ENCODE measurements at regions not wholly inside any gene's neighbourhood (a gene's known extent, or its start where the extent isn't known, plus 50 kb on each side); places are given as distances from the start of the nearest gene placed in this dataset.
A peak's percentile ranks its signal among the peaks of the same experiment; 100 is the strongest.
"Not testable (repeated sequence)": the region's sequence is repeated elsewhere in the genome, so short reads cannot be mapped to it uniquely, and the experiment has no call there.

DNA sequence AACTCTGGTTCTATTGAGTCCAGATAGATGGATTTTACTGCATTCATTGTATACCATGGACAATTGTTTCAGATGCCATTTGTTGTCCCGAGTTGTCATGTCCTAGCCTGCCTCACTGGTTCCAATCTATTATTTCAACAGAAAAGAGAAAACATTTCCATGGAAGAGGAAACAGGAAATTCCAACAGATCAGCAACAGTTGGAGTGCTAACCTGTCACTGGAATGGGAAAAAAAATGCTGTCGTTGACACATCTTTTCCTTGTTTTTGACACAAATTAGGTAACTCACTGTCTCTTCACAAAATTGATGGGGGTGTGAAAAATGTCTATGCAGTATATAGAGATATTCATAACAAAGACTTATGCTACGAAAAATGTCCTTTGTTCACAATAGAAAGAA is 432.0 kb upstream of the TBL1XR1 start:
- DNase-seq, result no peak

DNA sequence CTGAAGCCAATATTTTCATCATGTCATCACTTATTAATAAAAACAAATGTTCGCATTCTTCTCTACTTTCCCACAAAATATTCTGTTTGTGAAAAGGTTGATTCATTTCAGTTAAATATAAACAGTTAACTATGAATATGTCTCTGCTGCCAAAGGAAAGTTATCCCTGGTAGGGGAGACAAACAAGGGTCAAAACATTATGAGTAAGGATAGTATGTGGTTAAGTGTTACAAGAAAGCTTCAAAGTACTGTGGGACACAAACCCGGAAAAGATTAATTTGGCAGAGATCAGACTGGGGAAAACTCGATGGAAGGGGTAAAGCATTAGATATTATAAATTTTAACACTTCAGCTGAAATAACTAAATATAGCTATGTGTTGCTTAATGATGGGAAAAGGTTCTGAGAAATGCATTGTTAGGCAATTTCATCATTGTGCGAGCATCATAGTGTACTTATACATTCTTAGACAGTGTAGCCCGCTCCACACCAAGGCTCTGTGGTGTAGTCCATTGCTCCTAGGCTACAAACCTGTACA is 436.5 kb upstream of the TBL1XR1 start:
- peak; percentile 87 for DNase-seq

DNA sequence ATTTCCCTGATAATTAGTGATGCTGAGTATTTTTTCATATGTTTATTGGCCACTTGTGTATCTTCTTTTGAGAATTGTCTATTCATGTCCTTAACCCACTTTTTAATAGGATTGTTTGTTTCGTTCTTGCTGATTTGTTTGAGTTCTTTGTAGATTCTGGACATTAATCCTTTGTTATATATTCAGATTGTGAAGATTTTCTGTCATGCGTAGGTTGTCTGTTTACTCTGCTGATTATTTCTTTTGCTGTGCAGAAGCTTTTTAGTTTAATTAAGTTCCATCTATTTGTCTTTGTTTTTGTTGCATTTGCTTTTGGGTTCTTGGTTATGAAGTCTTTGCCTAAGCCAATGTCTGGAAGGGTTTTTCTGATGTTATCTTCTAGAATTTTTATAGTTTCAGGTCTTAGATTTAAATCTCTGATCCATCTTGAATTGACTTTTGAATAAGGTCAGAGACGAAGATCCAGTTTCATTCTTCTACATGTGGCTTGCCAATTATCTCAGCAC is 438.4 kb upstream of the TBL1XR1 start:
- DNase-seq, result not testable (repeated sequence)

DNA sequence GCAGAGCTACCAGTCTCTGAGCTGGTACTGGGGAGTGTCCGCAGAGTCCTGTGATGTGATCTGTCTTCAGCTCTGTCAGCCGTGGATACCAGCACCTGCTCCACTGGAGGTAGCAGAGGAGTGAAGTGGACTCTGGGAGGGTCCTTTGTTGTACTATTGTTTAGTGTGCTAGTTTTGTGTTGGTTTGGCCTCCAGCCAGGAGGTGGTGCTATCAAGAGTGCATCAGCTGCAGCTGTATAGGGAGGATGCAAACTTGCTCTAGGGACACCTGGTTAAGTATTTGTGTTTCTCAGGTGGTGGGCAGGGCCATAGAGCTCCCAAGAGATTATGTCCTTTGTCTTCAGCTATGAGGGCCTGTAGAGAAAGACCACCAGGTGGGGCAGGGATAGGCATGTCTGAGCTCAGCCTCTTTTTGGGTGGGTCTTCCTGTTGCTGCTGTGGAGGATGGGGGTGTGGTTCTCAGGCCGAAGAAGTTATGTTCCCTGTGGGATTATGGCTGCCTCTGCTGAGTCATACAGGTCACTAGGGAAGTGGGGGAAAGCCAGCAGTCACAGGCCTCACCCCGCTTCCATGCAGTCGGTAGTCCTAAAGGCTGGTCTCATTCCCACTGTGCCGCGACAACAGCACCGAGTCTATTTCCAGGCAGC is 443.2 kb upstream of the TBL1XR1 start:
- peak; percentile 56 for DNase-seq

DNA sequence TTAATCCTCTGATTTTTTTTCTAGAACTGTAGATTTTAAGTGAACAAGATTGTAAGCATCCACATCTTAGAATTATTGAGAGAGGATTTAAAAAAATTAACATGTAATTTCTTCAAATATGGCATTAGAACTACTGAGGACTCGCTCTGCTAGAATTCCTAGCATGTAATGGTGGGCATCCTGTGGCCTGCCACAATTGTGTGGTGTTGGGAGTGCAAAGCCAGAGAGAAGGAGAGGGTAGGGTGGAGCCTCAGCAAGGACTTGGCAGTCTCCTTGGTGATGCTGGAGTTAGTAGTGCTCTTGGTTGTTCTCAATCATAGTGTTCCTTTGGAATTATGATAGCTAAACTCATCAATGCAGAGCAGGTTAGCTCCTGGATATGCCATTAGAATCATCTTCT is 443.9 kb upstream of the TBL1XR1 start:
- DNase-seq, result no peak

DNA sequence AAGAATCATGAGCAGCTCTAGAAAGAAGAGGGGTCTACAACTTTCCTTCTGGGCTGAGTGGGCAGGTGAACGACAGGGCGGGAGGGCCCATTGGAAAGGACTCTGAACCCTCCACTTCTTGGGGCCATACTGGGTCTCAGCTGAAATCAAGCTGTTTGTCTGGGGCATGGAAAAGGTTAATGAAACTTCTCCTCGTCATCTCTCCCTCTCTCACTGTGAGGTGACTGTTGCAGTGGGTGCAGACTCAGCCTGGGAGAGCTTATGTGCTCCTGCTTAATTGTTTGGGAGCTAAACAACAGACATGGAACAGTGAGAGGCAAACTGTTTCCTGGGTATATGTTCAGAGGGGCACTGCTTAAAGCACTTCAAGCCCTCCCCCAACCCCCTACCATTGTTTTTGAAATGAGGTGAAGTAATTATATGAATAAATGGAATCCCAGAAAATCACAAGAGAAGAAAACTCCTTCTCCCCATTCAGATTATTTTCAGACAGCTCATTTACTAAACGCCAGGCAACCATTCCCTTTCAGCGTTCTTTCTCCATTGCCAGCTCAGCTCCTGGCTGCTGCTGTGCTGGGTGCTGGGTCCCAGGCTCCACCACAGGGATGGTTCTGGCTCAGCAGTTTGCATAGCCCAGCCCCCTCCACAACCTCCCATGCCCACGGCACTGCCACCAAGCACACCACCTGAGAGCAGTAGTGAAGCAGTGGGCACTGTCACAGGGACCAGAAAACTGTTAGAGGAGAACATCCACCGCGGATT is 444.9 kb upstream of the TBL1XR1 start:
- no peak for DNase-seq

DNA sequence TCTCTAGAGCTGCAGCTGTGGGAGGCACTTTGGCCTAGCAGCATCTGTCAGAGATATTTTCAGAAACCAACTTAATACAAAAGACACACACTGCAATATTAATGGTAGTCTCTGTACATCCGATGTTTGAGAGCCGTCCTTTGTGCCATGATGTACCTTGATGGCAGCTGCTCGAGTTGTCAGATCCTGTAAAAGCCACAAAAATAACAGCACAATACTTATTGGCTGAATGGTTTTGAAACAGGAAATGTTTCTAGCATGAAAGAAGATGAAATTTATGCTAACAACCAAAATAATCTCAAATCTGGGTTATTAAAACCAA is 445.5 kb upstream of the TBL1XR1 start:
- DNase-seq, result peak; percentile 16

DNA sequence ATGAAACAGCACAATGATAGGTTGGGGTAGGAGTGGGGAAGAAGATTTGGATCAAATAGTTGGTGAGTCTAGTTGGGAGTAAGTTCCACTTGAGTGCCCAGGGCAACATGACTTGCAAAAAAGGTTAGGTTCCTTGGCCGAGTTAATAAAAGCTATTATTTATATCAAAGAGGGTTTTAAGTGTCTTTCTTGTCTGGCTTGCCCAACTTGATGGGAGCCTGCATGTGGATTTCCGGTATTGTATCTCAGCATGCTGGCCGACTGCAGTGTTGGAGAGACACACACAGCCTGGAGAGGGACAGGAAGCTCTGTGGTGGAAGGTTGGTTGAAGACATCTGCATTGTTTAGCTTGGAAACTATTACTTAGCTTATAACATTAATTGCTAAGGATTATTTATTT is 449.5 kb upstream of the TBL1XR1 start:
- DNase-seq, result no peak

DNA sequence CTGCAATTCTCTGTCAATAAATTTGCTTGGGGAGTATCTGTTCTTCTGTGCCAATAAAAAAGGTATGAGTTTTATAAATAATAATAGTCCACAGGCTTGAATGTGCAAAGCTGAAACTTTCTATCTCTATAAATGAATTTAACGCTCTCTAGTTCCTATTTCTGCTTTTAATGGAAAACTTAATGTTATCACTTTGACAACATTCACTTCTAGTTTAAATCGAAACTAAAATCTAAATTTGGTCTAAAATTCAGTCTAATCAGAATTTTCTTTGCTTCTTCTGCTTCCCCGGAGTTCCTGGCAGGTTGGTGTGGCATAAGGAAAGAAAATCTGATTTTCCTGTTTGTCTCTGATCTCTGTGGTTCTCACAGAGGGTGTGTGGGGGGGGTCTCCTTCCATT is 450.1 kb upstream of the TBL1XR1 start:
- no peak for DNase-seq

DNA sequence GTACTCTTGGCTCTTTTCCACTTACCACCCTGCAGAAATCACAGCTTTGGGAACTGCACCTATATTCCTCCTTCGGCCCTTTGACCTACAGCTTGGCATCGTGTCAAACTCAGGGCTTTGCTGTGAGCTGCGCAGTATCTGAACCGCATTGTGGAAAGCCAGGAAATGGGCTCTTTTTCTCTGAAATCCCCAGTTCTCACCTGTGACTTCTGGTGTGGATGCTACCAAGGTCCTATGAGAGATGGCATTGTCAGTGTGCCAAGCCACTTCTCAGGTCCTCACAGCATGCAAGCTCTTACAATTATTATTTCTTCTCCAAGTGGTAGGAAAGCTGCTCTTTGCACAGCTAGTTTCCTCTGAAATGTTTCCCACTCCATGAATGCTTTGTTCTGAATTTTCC is 450.6 kb upstream of the TBL1XR1 start:
- DNase-seq, result no peak

DNA sequence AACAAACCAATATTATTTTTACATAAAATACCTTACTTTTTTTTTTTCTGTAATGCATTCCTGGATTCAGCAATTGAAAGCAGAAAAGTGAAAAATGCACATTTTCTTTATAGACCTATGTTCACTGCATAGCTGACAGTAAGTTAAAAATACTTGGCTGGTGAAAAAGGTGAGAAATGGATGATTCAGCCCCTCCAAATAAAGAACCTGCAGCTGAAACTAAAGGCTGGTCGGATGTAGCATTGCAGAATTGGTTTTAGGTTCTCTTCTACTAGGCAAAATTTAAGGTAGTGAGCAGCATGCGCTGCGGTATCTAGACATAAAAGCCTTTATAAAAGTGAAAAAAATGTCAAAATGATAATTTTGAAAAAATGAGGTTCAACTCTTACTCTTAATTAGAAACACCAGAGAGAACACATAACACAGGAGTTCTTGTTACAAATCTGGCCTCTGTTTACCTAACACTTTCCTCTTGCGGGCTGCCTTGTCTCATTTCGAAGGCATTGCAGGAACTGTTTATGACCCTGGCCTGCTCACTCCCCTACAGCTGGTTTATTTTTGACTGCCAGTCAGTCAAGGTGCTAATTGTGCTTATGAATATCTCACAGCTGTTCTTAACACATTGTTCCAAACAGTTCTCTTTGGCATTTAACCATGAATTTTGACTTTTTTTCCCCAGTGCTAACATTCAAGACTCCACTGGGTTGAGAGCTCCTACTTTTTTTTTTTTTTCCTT is 455.4 kb upstream of the TBL1XR1 start:
- DNase-seq, result no peak

DNA sequence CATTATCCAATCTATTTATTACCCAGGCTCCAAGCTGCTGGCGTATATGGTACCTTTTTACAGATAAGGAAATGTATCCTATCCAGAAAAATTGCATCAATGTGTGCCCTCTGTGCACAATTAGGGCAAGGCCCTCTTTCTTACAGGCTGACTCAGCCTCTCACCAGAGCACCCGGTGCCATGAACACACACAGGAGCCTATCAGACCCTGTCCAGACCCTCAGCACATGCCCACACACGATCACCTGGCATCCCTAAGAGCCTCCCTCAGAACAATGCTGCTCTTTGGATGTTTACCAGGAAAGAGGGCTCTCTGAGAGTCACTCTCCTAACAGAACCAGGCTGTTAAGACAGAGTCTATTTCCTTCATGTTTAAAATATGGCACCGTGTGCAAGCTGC is 460.0 kb upstream of the TBL1XR1 start:
- no peak for DNase-seq

DNA sequence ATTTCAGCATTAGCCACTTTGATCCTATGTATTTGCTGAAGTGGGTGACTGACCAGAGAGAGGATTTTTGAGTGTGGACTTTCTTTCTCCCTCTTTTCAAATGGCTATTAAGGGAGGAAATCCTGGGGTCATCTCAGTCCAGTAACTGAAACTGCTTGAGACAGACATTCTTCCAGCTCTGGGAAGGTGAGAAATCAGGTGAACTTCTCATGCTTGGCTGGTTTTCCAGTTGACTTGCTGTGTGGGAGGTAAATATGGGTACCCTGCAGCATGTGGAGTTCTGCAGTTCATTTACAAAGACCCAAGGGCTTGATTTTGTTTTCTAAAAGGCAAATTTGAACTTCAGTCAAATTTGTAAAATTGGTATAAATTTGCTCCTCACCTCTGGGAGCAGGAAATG is 461.1 kb upstream of the TBL1XR1 start:
- no peak for DNase-seq

DNA sequence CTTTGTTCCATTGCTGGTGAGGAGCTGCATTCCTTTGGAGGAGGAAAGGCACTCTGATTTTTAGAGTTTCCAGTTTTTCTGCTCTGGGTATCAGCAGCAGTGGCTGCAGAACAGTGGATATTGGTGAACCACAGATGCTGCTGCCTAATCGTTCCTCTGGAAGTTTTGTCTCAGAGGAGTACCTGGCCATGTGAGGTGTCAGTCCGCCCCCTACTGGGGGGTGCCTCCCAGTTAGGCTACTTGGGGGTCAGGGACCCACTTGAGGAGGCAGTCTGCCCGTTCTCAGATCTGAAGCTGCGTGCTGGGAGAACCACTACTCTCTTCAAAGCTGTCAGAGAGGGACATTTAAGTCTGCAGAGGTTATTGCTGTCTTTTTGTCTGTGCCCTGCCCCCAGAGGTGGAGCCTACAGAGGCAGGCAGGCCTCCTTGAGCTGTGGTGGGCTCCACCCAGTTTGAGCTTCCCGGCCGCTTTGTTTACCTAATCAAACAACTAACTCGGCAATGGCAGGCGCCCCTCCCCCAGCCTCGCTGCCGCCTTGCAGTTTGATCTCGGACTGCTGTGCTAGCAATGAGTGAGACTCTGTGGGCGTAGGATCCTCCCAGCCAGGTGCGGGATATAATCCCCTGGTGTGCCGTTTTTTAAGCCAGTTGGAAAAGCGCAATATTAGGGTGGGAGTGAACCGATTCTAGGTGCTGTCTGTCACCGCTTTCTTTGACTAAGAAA is 467.3 kb upstream of the TBL1XR1 start:
- DNase-seq, result not testable (repeated sequence)

DNA sequence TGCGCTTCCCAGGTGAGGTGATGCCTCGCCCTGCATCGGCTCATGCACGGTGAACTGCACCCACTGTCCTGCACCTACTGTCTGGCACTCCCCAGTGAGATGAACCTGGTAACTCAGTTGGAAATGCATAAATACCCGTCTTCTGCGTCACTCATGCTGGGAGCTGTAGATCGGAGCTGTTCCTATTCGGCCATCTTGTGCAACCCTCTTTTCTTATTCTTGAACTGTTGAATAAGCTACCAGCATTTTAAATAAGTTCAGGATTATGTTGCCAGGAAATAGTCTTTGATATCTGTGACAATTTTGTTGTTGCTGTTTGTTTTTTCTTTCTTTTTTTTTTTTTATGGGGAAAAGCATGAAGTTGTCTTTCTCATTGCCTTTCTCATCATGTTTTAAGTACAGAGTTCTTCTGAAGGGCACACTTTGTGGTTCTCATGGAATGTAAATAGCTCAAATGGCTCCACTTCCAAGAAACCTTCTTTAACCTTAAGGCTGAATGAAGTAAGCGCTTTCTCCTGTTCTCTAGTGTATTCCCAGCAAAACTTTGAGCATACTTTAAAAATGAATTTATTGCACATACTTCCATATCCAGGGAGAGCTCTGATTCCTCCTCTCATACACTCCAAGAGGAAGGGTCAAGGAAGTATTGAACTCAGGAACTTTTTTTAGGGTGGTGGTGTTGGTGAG is 468.0 kb upstream of the TBL1XR1 start:
- DNase-seq, result no peak

DNA sequence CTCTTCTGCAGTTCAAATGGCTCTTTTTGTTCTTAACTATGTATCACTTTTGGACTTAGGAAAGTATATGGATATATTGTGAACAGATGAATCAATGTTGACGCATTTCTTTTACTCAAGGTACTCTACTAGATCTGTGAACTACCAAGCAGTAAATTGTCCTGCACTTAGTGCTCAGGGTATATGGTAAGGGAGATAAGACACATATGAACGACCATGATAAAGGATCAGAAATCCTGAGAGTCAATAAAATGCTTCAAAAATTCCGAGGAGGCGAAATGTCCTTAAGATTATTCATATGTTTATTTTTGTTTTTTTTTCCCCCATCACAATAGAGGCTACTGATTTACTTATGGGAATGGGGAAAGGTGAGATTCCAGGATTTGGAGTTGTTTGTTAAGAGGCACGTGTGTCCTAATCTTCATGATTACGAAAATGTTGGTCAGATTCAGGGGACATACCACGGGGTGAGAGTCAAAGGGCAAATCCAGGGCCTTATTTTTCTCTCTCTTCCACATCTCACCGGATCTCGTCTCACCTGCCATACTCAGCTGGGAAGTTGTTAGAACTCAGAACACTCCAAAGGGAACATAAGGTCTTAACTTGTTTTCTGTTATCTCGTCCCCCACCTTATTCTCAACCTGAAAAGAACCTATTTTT is 475.1 kb upstream of the TBL1XR1 start:
- no peak for DNase-seq

DNA sequence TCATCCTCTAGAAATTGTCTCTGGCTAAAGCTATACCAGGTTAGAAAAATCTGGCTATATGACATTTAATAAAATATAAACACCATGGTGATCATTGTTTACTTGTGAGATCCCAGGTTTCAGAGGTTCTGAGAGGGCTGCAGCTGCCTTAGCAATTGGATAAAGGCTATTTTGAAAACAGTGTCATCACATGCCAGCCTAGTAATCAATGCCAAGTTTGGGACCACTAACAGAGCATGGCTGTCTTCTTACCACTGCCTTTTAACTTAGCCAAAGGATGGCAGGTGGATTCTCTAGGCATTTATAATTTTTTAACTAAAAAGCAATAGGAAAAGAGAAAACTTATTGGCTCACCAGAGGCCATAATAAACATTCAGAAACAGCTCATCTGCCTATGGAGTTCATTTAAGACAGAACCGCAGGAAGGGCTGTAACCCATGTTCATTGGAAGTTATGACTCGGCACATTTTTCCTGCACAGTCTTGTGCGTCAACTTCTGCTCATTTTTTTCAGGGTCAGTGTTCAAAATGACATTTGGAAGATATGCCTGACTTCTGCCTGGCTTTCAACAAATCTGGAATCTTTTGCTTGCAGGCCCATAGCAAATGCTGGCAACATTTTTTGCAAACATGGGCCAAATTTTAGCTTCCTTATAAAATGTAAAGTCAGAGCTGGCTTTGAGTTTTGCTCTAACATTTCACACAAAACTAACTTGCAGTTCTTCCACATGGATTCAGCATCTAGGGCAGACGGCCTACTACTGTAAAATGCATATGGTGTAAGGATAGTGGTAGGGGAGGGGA is 476.0 kb upstream of the TBL1XR1 start:
- DNase-seq, result peak; percentile 87

DNA sequence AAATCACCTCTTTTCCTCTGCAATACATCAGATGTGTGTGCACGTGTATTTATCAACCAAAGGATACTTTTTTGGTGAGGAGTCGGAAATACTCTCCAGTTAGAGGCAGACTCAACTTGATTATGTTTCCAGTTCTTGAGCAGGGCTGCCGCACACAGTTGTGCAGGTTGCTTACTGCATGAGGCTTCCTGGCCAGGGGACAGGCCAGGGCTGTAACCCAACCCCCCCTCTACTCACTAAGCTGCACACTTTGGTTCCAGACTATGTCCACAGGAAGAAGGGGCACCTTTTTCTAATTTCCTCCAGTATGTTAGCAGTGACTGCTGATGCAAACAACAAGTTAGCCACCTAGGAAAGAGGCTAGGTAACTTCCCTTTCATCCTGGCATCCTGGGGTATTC is 476.9 kb upstream of the TBL1XR1 start:
- DNase-seq, result no peak

DNA sequence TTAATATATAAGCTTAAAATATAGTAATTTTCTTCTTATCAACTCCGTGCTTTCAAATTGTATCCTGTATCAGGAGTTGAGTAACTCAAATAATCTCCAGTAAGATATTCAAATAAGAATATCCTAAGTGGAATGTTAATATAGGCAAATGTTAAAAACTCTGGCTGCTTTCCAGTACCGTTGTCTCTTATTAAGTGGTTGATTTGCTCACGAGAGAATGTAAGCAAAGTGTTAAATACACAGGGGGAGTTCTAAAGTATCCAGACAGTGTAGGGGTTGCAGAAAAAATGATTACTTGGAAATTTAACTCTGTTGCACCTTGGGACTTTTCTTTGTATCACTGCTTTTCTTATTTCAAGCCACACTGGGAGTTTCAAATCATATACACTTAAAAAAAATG is 478.9 kb upstream of the TBL1XR1 start:
- DNase-seq, result no peak

DNA sequence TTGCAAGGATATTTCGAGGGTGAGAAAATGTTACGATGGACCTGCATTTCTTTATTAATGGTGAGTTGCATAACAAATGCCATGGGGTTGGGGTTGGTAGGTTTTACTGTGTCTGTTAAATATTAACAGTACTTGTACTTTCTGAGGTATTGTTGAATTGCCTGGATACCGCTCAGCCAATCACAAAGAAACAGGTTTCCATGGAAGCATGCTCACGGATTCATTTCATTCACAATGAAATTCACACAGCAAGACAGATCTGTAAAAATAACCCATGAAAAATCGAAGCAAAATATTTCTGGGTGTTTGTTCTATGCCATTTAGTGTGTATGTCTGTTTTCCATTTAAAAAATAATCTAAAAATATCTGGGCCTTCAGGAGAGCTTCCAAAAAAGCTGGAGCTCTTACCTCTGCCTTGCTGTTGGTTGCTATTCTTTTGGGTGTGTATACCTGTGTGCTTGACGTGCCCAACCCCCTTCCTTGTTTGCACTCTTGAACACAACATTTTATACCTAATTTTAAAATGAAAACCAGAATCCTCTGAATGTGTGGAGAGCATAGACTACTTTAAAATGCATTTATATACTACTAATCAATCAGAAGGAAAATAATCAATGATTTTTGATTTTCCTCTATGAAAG is 479.8 kb upstream of the TBL1XR1 start:
- DNase-seq, result no peak

All from fibroblast of skin of back (primary cell).